A549 (cell line): ENCODE measurements at regions not wholly inside any gene's neighbourhood (a gene's known extent, or its start where the extent isn't known, plus 50 kb on each side); places are given as distances from the start of the nearest gene placed in this dataset.

Experiments used
- ATAC-seq, 2 experiments: fragments of 200-7000 bp in 1 of 2; fragments of >200 bp in 1 of 2; cut with Nextera tagmentation in 1 of 2; cut with Tn5 transposase in 1 of 2; 3 replicates each; pipeline versions ENCODE4 v1.8.0 to v1.9.1; 2018 to 2020; ENCODE audit warnings: mild to moderate bottlenecking in 1 of 2, moderate library complexity in 1 of 2
- CTCF ChIA-PET: fragments of 300-600 bp; sonication (Branson Sonifier 250); formaldehyde crosslinking; extraction: SDS; loops from one replicate; lab custom pipeline; 2021; ENCODE audit warnings: antibody characterized with exemption, inconsistent platforms; lab: Yijun Ruan, JAX
- POLR2A ChIA-PET: fragments of 350-600 bp; formaldehyde crosslinking; extraction: SDS; loops from one replicate; lab custom pipeline; 2021; ENCODE audit warnings: antibody characterized with exemption, inconsistent platforms; lab: Yijun Ruan, JAX
- DNase-seq, 2 experiments: peaks; one replicate each; pipeline versions ENCODE4 v3.0.0 to v3.0.0-alpha.2; 2011 to 2016; ENCODE audit warnings: low read depth in 1 of 2, low spot score in 1 of 2
- FAIRE-seq: peaks from 2 replicates; lab custom pipeline; 2011; peaks lifted over from hg19 to GRCh38; lab: Jason Lieb, UNC
- H3K27ac ChIP-seq, 2 experiments: fragments of >200 bp; sonication (Bioruptor Twin); formaldehyde crosslinking; 3 replicates each; pipeline ENCODE4 v1.5.1; 2016 to 2017
- H3K4me1 ChIP-seq: fragments of >200 bp; sonication (Bioruptor Twin); formaldehyde crosslinking; 3 replicates; pipeline ENCODE4 v1.6.1; 2016
- H3K4me2 ChIP-seq: fragments of >200 bp; sonication (Bioruptor Twin); formaldehyde crosslinking; 3 replicates; pipeline ENCODE4 v1.6.1; 2016
- H3K4me3 ChIP-seq: fragments of >200 bp; sonication (Bioruptor Twin); formaldehyde crosslinking; 3 replicates; pipeline ENCODE4 v1.5.1; 2016
- H3K9me3 ChIP-seq: fragments of >200 bp; sonication (Bioruptor Twin); formaldehyde crosslinking; 3 replicates; pipeline ENCODE4 v1.6.1; 2016
- BHLHE40 ChIP-seq: IDR thresholded peaks from 2 replicates; pipeline ENCODE4 v1.6.1; 2012; ENCODE audit warnings: low read depth, low read length, inconsistent platforms
- CBX2 ChIP-seq: fragments of 200-600 bp; sonication (generic); IDR thresholded peaks from 2 replicates; pipeline ENCODE4 v1.6.1; 2016; ENCODE audit warnings: low read depth, mild to moderate bottlenecking, borderline replicate concordance
- CHD4 ChIP-seq: fragments of 200-600 bp; sonication (generic); IDR thresholded peaks from 2 replicates; pipeline ENCODE4 v1.6.1; 2016; ENCODE audit warnings: antibody characterized with exemption, mild to moderate bottlenecking, borderline replicate concordance
- EHMT2 ChIP-seq: fragments of 200-600 bp; sonication (generic); IDR thresholded peaks from 2 replicates; pipeline ENCODE4 v1.6.1; 2016; ENCODE audit warnings: antibody characterized with exemption, low read depth, mild to moderate bottlenecking, moderate library complexity
- EP300 ChIP-seq, 2 experiments: fragments of >200 bp; sonication (Bioruptor Twin); formaldehyde crosslinking; IDR thresholded peaks; 2 replicates in 1 of 2; 3 replicates in 1 of 2; pipeline ENCODE4 v1.6.1; 2016 to 2017
- FOSL2 ChIP-seq, 2 experiments: fragments of 450-650 bp in 1 of 2; fragments of >200 bp in 1 of 2; sonication (Bioruptor Twin) in 1 of 2; formaldehyde crosslinking; IDR thresholded peaks; 2 replicates each; pipeline versions ENCODE4 v1.5.0 to v1.6.1; 2016 to 2020; ENCODE audit warnings: mild to moderate bottlenecking in 1 of 2, moderate library complexity in 1 of 2
- HEYL ChIP-seq: fragments of 250-450 bp; sonication (Bioruptor Pico); IDR thresholded peaks from 2 replicates; pipeline ENCODE4 v1.8.0; 2021; ENCODE audit warnings: mild to moderate bottlenecking, moderate library complexity
- HOXA7 ChIP-seq: fragments of 250-450 bp; sonication (Bioruptor Pico); IDR thresholded peaks from 2 replicates; pipeline ENCODE4 v1.5.0; 2020; ENCODE audit warnings: mild to moderate bottlenecking, moderate library complexity
- JUNB ChIP-seq: fragments of >200 bp; sonication (Bioruptor Twin); formaldehyde crosslinking; IDR thresholded peaks from 2 replicates; pipeline ENCODE4 v1.6.1; 2016
- KDM5A ChIP-seq: fragments of 200-600 bp; sonication (generic); IDR thresholded peaks from 2 replicates; pipeline ENCODE4 v1.6.1; 2016; ENCODE audit warnings: antibody characterized with exemption, mild to moderate bottlenecking
- MAFK ChIP-seq: fragments of 450-650 bp; IDR thresholded peaks from 2 replicates; pipeline ENCODE4 v1.6.1; 2014; ENCODE audit not compliant: partially characterized antibody
- NFE2L2 ChIP-seq: fragments of 150-350 bp; conservative IDR thresholded peaks from 2 replicates; pipeline ENCODE4 v1.6.1; 2014; ENCODE audit warnings: low read length
- PHF8 ChIP-seq: fragments of 200-600 bp; sonication (generic); IDR thresholded peaks from 2 replicates; pipeline ENCODE4 v1.6.1; 2016; ENCODE audit warnings: low read depth, mild to moderate bottlenecking, antibody characterized with exemption, moderate library complexity, borderline replicate concordance
- RNF2 ChIP-seq: fragments of 200-600 bp; sonication (generic); IDR thresholded peaks from 2 replicates; pipeline ENCODE4 v1.6.1; 2016; ENCODE audit warnings: low read depth, mild to moderate bottlenecking, antibody characterized with exemption, moderate library complexity, borderline replicate concordance
- SREBF2 ChIP-seq: fragments of 450-650 bp; IDR thresholded peaks from 2 replicates; pipeline ENCODE4 v1.6.1; 2014; ENCODE audit warnings: mild to moderate bottlenecking, moderate library complexity
- ZFP36 ChIP-seq: fragments of 450-650 bp; IDR thresholded peaks from 2 replicates; pipeline ENCODE4 v1.6.1; 2014; ENCODE audit warnings: borderline replicate concordance; ENCODE audit not compliant: partially characterized antibody
- ZNF302 ChIP-seq: fragments of 250-450 bp; sonication (Bioruptor Pico); IDR thresholded peaks from 2 replicates; pipeline ENCODE4 v1.9.0; 2021; ENCODE audit warnings: inconsistent platforms, mild to moderate bottlenecking, moderate library complexity
- WGBS: methylation state at CpG from one replicate; pipeline ENCODE4 v1.1.6; 2017; ENCODE audit errors: missing lambda C conversion rate; 5-methylcytosine and 5-hydroxymethylcytosine counted together
- TF ChIP-seq, protein P1 (sequence below): IDR thresholded peaks from 2 replicates; pipeline ENCODE4 v1.6.1; 2012; ENCODE audit warnings: low read depth, borderline replicate concordance
- TF ChIP-seq, protein P2 (sequence below): fragments of 150-350 bp; IDR thresholded peaks from 2 replicates; pipeline ENCODE4 v1.6.1; 2014; ENCODE audit warnings: low read depth, mild to moderate bottlenecking, low read length
- TF ChIP-seq, protein P3 (sequence below): fragments of >200 bp; sonication (Bioruptor Twin); formaldehyde crosslinking; IDR thresholded peaks from 3 replicates; pipeline ENCODE4 v1.6.1; 2016
- TF ChIP-seq, protein P4 (sequence below): fragments of >200 bp; sonication (Bioruptor Twin); formaldehyde crosslinking; IDR thresholded peaks from 2 replicates; pipeline ENCODE4 v1.6.1; 2016
- TF ChIP-seq, protein P5 (sequence below): fragments of >200 bp; sonication (Bioruptor Twin); formaldehyde crosslinking; IDR thresholded peaks from 3 replicates; pipeline ENCODE4 v1.5.1; 2016

DNA sequence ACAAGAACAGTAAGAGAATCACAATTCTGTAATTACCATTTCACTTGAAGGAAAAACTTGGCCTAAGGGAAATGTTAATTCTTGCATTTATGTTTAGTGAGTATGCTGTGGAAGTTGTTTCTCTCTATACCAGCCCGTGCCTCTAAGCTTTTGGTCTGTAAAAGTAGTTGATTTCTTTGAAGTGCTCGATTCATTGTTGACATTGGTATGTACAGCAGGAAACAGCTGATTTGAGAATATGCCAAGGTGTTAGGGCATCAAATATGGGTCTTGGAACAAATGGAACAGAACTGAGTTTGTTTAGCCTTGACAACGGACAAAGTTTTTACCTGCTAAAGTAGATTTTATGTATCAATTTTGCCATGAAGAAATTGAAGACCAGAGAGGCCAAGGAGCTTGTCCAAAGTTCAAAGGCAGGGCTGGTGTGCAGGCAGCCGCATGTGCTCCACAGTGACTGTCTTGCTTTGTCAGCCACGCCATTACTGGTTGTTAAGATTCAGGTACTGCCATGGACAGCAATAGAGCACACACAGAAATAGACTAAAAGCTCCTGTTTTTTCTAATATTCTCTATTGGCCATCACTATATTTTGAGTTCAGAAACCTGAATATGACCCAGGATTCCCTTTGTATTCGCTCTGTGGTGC is 75.5 kb upstream of the TLR3 start:
- H3K27ac ChIP-seq, result no peak overlapping the region
- H3K4me3 ChIP-seq, result no peak overlapping the region
- no peak overlapping the region for H3K4me2 ChIP-seq
- ATAC-seq, result no peak
- H3K9me3 ChIP-seq, result no peaks in the 10 kb centered on the region
- CTCF ChIA-PET, result interaction anchor here (0.6 to 1.1 kb wide), 2 partner anchors 17 to 44 kb away, joined by 4 to 5 read pairs; no protein-coding TSS in a partner anchor
- 55% methylated on average over 6 of the region's 6 CpGs for WGBS
- H3K4me1 ChIP-seq, result no peaks in the 10 kb centered on the region
- no peak for TF ChIP-seq HEYL (CRISPR knock-in tag)
- no peak for TF ChIP-seq CBX2
- TF ChIP-seq ZNF302 (CRISPR knock-in tag), result no peak
- TF ChIP-seq PHF8, result no peak
- TF ChIP-seq BHLHE40, result no peak
- TF ChIP-seq, protein P1, sequence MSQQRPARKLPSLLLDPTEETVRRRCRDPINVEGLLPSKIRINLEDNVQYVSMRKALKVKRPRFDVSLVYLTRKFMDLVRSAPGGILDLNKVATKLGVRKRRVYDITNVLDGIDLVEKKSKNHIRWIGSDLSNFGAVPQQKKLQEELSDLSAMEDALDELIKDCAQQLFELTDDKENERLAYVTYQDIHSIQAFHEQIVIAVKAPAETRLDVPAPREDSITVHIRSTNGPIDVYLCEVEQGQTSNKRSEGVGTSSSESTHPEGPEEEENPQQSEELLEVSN, result no peak
- TF ChIP-seq EP300 (IDR thresholded peaks at IDR 0.05), result no peak
- no peak for TF ChIP-seq NFE2L2
- TF ChIP-seq, all 56 proteins: peak for 0
- FAIRE-seq, result no peak
- POLR2A ChIA-PET, result no interaction called here
- DNase-seq, result no peak

DNA sequence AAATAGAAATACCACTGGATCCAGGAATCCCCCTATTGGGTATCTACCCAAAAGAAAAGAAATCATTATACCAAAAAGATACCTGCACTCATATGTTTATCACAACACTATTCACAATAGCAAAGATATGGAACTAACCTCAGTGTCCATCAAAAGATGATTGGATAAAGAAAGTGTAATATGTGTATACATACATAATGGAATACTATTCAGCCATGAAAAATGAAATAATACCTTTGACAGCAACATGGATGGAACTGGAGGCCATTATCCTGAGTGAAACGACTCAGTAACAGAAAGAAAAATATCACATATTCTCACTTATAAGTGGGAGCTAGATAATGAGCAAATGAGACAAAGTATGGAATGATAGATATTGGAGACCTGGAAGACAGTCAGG is 74.2 kb upstream of the TLR3 start:
- Histone ChIP-seq H3K27ac (no peak overlapping the region), H3K4me3 (no peak overlapping the region), H3K9me3 (no peaks in the 10 kb centered on the region), H3K4me2 (no peak overlapping the region), H3K4me1 (no peaks in the 10 kb centered on the region)
- CTCF ChIA-PET, result no interaction called here
- DNase-seq (no peak), FAIRE-seq (no peak), ATAC-seq (no peak)
- POLR2A ChIA-PET, result no interaction called here
- TF ChIP-seq, protein P2, sequence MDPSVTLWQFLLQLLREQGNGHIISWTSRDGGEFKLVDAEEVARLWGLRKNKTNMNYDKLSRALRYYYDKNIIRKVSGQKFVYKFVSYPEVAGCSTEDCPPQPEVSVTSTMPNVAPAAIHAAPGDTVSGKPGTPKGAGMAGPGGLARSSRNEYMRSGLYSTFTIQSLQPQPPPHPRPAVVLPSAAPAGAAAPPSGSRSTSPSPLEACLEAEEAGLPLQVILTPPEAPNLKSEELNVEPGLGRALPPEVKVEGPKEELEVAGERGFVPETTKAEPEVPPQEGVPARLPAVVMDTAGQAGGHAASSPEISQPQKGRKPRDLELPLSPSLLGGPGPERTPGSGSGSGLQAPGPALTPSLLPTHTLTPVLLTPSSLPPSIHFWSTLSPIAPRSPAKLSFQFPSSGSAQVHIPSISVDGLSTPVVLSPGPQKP, result no peak
- TF ChIP-seq, protein P1, result no peak
- no peak for TF ChIP-seq MAFK
- no peak for TF ChIP-seq RNF2
- no peak for TF ChIP-seq ZFP36
- no peak for TF ChIP-seq SREBF2
- no peak for TF ChIP-seq CBX2
- TF ChIP-seq, protein P3, sequence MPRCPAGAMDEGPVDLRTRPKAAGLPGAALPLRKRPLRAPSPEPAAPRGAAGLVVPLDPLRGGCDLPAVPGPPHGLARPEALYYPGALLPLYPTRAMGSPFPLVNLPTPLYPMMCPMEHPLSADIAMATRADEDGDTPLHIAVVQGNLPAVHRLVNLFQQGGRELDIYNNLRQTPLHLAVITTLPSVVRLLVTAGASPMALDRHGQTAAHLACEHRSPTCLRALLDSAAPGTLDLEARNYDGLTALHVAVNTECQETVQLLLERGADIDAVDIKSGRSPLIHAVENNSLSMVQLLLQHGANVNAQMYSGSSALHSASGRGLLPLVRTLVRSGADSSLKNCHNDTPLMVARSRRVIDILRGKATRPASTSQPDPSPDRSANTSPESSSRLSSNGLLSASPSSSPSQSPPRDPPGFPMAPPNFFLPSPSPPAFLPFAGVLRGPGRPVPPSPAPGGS, result no peak
- no peak for TF ChIP-seq EHMT2
- TF ChIP-seq CHD4, result no peak
- TF ChIP-seq, protein P4, sequence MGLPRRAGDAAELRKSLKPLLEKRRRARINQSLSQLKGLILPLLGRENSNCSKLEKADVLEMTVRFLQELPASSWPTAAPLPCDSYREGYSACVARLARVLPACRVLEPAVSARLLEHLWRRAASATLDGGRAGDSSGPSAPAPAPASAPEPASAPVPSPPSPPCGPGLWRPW, result no peak
- TF ChIP-seq, protein P5, sequence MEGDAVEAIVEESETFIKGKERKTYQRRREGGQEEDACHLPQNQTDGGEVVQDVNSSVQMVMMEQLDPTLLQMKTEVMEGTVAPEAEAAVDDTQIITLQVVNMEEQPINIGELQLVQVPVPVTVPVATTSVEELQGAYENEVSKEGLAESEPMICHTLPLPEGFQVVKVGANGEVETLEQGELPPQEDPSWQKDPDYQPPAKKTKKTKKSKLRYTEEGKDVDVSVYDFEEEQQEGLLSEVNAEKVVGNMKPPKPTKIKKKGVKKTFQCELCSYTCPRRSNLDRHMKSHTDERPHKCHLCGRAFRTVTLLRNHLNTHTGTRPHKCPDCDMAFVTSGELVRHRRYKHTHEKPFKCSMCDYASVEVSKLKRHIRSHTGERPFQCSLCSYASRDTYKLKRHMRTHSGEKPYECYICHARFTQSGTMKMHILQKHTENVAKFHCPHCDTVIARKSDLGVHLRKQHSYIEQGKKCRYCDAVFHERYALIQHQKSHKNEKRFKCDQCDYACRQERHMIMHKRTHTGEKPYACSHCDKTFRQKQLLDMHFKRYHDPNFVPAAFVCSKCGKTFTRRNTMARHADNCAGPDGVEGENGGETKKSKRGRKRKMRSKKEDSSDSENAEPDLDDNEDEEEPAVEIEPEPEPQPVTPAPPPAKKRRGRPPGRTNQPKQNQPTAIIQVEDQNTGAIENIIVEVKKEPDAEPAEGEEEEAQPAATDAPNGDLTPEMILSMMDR, result no peak
- no peak for TF ChIP-seq KDM5A
- TF ChIP-seq JUNB, result no peak
- TF ChIP-seq HOXA7 (CRISPR knock-in tag), result no peak
- no peak for TF ChIP-seq FOSL2 (IDR thresholded peaks at IDR 0.05)
- no peak for TF ChIP-seq FOSL2 (CRISPR knock-in tag; IDR thresholded peaks at IDR 0.05)
- WGBS, result 4% methylated on average over 1 of the region's 1 CpG
